Lower leg skin (tissue), 3 donors: ENCODE measurements at regions not wholly inside any gene's neighbourhood (a gene's known extent, or its start where the extent isn't known, plus 50 kb on each side); places are given as distances from the start of the nearest gene placed in this dataset.

ENCODE experiments used
- POLR2A ChIP-seq, 2 donors: fragments of 450-650 bp; IDR thresholded peaks; one replicate each; pipeline ENCODE4 v1.6.1; 2016 to 2017; ENCODE audit warnings: antibody characterized with exemption in 2 of 2, mild to moderate bottlenecking in 1 of 2, moderate library complexity in 1 of 2
- TF ChIP-seq, protein P1 (sequence below), 3 donors: fragments of 450-650 bp; IDR thresholded peaks; one replicate each; pipeline ENCODE4 v1.5.1; 2016; ENCODE audit warnings: antibody characterized with exemption in 3 of 3, mild to moderate bottlenecking in 3 of 3, moderate library complexity in 2 of 3

DNA sequence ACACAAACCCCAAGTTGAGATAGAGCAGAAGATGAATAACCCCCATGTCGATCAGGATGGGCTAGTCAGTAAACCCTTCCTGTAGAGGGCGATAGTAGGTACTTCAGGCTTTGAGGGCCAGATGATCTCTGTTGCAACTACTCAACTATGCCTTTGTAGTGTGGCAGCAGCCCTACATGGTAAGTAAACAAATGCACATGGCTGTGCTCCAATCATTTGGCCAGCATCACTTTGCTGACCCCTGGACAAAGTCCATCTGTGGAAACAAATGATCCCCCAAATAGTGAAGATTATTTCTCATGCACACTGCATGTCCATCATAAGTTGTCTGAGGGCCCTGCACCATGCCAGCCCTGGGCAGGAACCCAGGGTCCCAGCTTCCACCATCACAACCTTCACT lies 402.2 kb upstream of the PROK2 start:
- TF ChIP-seq, protein P1, sequence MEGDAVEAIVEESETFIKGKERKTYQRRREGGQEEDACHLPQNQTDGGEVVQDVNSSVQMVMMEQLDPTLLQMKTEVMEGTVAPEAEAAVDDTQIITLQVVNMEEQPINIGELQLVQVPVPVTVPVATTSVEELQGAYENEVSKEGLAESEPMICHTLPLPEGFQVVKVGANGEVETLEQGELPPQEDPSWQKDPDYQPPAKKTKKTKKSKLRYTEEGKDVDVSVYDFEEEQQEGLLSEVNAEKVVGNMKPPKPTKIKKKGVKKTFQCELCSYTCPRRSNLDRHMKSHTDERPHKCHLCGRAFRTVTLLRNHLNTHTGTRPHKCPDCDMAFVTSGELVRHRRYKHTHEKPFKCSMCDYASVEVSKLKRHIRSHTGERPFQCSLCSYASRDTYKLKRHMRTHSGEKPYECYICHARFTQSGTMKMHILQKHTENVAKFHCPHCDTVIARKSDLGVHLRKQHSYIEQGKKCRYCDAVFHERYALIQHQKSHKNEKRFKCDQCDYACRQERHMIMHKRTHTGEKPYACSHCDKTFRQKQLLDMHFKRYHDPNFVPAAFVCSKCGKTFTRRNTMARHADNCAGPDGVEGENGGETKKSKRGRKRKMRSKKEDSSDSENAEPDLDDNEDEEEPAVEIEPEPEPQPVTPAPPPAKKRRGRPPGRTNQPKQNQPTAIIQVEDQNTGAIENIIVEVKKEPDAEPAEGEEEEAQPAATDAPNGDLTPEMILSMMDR (IDR thresholded peaks at IDR 0.05) = no peak
- no peak for TF ChIP-seq POLR2A (IDR thresholded peaks at IDR 0.05)
